ENCODE measurements at regions not wholly inside any gene's neighbourhood (a gene's known extent, or its start where the extent isn't known, plus 50 kb on each side); places are given as distances from the start of the nearest gene placed in this dataset.

DNA sequence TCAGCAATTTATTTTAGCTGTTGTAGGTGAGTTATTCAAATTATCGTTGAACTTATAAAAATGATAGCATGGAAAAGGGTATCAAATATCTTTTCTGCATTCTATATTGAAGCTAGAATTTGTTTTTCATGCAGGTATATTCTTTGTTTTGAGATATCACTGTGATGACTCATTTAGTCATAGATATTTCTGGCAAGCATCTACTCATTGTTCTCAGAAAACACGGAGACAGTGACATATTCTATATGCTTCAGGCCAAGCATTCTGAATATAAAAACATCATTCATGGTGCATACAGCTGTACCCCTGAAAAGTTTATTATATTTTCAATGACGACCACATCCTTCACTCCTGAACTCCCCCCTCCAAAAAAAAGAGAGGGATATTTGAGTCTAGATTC lies 150.3 kb upstream of the GRIA1 start:
- TF ChIP-seq YY1 (IDR thresholded peaks at IDR 0.05; ENCODE audit: low read depth) (no peak), RAD21 (IDR thresholded peaks at IDR 0.05; ENCODE audit: low read depth) (no peak), TCF12 (IDR thresholded peaks at IDR 0.05; ENCODE audit: low read depth) (no peak), EGR1 (IDR thresholded peaks at IDR 0.05) (no peak), ZBTB7A (IDR thresholded peaks at IDR 0.05; ENCODE audit: low read depth) (no peak), EP300 (IDR thresholded peaks at IDR 0.05; ENCODE audit: borderline replicate concordance) (no peak), TEAD4 (IDR thresholded peaks at IDR 0.05) (no peak), CREB1 (IDR thresholded peaks at IDR 0.05; ENCODE audit: low read depth) (no peak), TAF1 (IDR thresholded peaks at IDR 0.05; ENCODE audit: low read depth) (no peak), FOXM1 (IDR thresholded peaks at IDR 0.05; ENCODE audit: borderline replicate concordance, low read depth) (no peak), CEBPB (IDR thresholded peaks at IDR 0.05) (no peak), NFIC (IDR thresholded peaks at IDR 0.05) (no peak)
- TF ChIP-seq, protein P1, sequence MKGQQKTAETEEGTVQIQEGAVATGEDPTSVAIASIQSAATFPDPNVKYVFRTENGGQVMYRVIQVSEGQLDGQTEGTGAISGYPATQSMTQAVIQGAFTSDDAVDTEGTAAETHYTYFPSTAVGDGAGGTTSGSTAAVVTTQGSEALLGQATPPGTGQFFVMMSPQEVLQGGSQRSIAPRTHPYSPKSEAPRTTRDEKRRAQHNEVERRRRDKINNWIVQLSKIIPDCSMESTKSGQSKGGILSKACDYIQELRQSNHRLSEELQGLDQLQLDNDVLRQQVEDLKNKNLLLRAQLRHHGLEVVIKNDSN (IDR thresholded peaks at IDR 0.05) = no peak
- TF ChIP-seq, protein P2, sequence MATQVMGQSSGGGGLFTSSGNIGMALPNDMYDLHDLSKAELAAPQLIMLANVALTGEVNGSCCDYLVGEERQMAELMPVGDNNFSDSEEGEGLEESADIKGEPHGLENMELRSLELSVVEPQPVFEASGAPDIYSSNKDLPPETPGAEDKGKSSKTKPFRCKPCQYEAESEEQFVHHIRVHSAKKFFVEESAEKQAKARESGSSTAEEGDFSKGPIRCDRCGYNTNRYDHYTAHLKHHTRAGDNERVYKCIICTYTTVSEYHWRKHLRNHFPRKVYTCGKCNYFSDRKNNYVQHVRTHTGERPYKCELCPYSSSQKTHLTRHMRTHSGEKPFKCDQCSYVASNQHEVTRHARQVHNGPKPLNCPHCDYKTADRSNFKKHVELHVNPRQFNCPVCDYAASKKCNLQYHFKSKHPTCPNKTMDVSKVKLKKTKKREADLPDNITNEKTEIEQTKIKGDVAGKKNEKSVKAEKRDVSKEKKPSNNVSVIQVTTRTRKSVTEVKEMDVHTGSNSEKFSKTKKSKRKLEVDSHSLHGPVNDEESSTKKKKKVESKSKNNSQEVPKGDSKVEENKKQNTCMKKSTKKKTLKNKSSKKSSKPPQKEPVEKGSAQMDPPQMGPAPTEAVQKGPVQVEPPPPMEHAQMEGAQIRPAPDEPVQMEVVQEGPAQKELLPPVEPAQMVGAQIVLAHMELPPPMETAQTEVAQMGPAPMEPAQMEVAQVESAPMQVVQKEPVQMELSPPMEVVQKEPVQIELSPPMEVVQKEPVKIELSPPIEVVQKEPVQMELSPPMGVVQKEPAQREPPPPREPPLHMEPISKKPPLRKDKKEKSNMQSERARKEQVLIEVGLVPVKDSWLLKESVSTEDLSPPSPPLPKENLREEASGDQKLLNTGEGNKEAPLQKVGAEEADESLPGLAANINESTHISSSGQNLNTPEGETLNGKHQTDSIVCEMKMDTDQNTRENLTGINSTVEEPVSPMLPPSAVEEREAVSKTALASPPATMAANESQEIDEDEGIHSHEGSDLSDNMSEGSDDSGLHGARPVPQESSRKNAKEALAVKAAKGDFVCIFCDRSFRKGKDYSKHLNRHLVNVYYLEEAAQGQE (IDR thresholded peaks at IDR 0.05; ENCODE audit: low read depth) = no peak

DNA sequence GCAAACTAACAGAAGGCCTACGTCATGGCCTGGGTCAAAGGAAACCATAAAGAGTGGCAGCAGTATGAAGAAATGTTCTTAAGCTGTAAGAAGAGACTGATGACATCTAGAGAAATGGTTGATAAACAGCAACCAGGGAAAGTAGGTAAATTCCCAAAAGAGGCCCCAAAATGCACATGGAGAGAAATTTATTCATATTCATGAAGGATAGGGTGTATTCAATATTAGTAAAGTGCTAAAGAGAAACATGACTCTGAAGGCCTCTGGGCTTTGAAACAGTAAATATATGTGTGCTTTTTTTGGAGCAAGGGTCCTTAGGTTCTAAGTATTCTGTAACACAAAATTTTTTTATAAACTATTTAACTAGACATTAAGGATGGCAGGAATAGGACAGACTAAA lies 149.7 kb upstream of the GRIA1 start:
- TF ChIP-seq ZBTB7A (IDR thresholded peaks at IDR 0.05; ENCODE audit: low read depth) (no peak), EP300 (IDR thresholded peaks at IDR 0.05; ENCODE audit: borderline replicate concordance) (no peak), NFIC (IDR thresholded peaks at IDR 0.05) (no peak), TAF1 (IDR thresholded peaks at IDR 0.05; ENCODE audit: low read depth) (no peak), TCF12 (IDR thresholded peaks at IDR 0.05; ENCODE audit: low read depth) (no peak), YY1 (IDR thresholded peaks at IDR 0.05; ENCODE audit: low read depth) (no peak), FOXM1 (IDR thresholded peaks at IDR 0.05; ENCODE audit: borderline replicate concordance, low read depth) (no peak), CEBPB (IDR thresholded peaks at IDR 0.05) (no peak), EGR1 (IDR thresholded peaks at IDR 0.05) (no peak), CREB1 (IDR thresholded peaks at IDR 0.05; ENCODE audit: low read depth) (no peak), TEAD4 (IDR thresholded peaks at IDR 0.05) (no peak), RAD21 (IDR thresholded peaks at IDR 0.05; ENCODE audit: low read depth) (no peak)
- TF ChIP-seq, protein P2 (IDR thresholded peaks at IDR 0.05; ENCODE audit: low read depth) = no peak
- TF ChIP-seq, protein P1 (IDR thresholded peaks at IDR 0.05) = no peak
- TF ChIP-seq, protein P3, sequence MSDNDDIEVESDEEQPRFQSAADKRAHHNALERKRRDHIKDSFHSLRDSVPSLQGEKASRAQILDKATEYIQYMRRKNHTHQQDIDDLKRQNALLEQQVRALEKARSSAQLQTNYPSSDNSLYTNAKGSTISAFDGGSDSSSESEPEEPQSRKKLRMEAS (IDR thresholded peaks at IDR 0.05) = no peak

DNA sequence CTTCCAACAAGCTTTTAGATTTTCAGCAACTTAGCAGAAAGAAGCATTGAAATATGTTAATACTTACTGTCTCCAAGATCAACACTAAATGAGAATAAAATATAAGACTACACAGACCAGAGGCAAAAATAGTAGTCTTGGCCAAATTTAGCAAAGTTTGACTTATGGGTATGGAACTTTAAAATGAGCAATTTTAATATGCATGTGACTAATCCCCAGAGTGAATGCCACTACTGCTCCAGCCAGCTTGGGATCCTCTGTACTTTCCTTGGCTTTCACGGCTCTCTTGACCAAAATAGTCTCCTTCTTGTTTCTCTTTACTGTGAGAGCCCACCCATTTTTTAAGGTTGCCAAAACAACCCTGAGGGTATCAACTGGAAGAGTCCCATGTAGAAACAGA lies 148.0 kb upstream of the GRIA1 start:
- no peak for TF ChIP-seq RAD21 (IDR thresholded peaks at IDR 0.05; ENCODE audit: low read depth)
- TF ChIP-seq TEAD4 (IDR thresholded peaks at IDR 0.05) = no peak
- TF ChIP-seq EP300 (IDR thresholded peaks at IDR 0.05; ENCODE audit: borderline replicate concordance) = no peak
- TF ChIP-seq YY1 (IDR thresholded peaks at IDR 0.05; ENCODE audit: low read depth) = no peak
- no peak for TF ChIP-seq TCF12 (IDR thresholded peaks at IDR 0.05; ENCODE audit: low read depth)
- TF ChIP-seq TAF1 (IDR thresholded peaks at IDR 0.05; ENCODE audit: low read depth) = no peak
- no peak for TF ChIP-seq CREB1 (IDR thresholded peaks at IDR 0.05; ENCODE audit: low read depth)
- TF ChIP-seq ZBTB7A (IDR thresholded peaks at IDR 0.05; ENCODE audit: low read depth) = no peak
- TF ChIP-seq EGR1 (IDR thresholded peaks at IDR 0.05) = no peak
- no peak for TF ChIP-seq CEBPB (IDR thresholded peaks at IDR 0.05)
- TF ChIP-seq, protein P1 (IDR thresholded peaks at IDR 0.05) = no peak

DNA sequence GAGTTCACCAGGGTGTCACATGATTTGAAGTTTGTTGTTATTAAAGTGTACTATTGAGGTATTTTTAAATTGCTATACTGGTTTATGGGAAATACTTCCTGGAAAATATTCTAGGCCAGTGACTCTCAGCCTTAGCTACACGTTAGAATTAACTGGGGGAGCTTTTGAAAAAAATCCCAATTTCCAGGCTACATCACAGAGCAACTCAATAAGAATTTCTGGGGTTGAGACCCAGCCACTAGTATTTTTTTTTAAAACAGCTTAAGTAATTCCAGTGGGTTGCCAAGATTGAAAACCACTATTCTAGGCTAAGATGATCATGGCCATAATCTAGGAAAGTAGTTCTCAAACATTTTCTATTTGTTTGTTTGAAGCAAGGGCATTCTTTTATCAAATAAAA lies 142.9 kb upstream of the GRIA1 start:
- TF ChIP-seq, protein P3 (IDR thresholded peaks at IDR 0.05) = no peak
- TF ChIP-seq RAD21 (IDR thresholded peaks at IDR 0.05; ENCODE audit: low read depth) = no peak
- no peak for TF ChIP-seq CEBPB (IDR thresholded peaks at IDR 0.05)
- TF ChIP-seq TCF12 (IDR thresholded peaks at IDR 0.05; ENCODE audit: low read depth) = no peak
- no peak for TF ChIP-seq FOXM1 (IDR thresholded peaks at IDR 0.05; ENCODE audit: borderline replicate concordance, low read depth)
- TF ChIP-seq NFIC (IDR thresholded peaks at IDR 0.05) = no peak

DNA sequence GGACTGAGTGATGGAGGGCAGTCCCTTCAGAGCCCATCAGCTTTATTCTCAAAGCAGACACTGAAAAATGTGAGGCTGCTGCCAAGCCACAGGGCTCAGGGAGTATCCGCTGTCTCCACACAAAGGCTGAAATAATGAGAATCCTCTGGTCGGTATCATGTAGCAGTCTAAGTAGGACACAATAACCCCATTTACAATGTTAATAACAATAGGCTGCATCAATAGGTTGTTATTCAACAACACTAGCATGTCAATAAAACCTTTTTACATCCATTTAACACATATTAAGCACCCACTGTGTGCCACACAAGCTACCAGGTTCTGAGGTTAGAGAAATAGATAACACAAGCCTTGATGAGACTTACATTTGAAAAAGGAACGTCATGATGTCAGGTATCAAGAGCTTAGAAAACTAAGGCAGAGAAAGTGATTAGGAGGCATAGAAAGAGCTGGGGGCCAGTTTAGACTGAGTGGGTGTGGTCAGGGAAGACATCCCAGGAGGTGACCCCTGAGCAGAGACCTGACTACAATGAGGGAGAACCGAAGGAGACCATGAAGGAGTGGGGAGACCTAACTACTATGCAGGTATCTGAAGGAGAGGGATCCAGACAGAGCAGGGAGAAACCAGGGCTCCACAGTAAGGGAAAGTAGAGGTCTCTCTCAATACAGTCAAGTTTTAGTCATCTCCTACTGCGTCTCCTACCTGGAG lies 140.1 kb upstream of the GRIA1 start:
- TF ChIP-seq, protein P2 (IDR thresholded peaks at IDR 0.05; ENCODE audit: low read depth) = no peak
- TF ChIP-seq CREB1 (IDR thresholded peaks at IDR 0.05; ENCODE audit: low read depth) (no peak), EP300 (IDR thresholded peaks at IDR 0.05; ENCODE audit: borderline replicate concordance) (no peak)
- TF ChIP-seq, protein P3 (IDR thresholded peaks at IDR 0.05) = no peak

Measured in Ishikawa (cell line).